ENCODE measurements at regions not wholly inside any gene's neighbourhood (a gene's known extent, or its start where the extent isn't known, plus 50 kb on each side); places are given as distances from the start of the nearest gene placed in this dataset.

- no peak for DNase-seq
Measured at GRCh38 chr10:21077681-21078080, 180.6 kb upstream of the NEBL start.

GRCh38 chr10:21076381-21076780 is 179.3 kb upstream of the NEBL start:
- no peak for DNase-seq

GRCh38 chr10:21075880-21076279 is 178.8 kb upstream of the NEBL start:
- no peak for DNase-seq

GRCh38 chr10:21071001-21071673 is 174.0 kb upstream of the NEBL start:
- DNase-seq: no peak

GRCh38 chr10:21069929-21070700 is 173.0 kb upstream of the NEBL start:
- DNase-seq: no peak

GRCh38 chr10:21069278-21069677 is 172.2 kb upstream of the NEBL start:
- DNase-seq: no peak

- DNase-seq: no peak
Measured at GRCh38 chr10:21068026-21068656, 171.0 kb upstream of the NEBL start.

- DNase-seq: no peak
Measured at GRCh38 chr10:21065621-21066248, 168.6 kb upstream of the NEBL start.

GRCh38 chr10:21061982-21062381 is 164.9 kb upstream of the NEBL start:
- DNase-seq: no peak

- DNase-seq: no peak
Measured at GRCh38 chr10:21061184-21061583, 164.1 kb upstream of the NEBL start.

- no peak for DNase-seq
Measured at GRCh38 chr10:21060626-21061025, 163.5 kb upstream of the NEBL start.

- no peak for DNase-seq
Measured at GRCh38 chr10:21057989-21058388, 160.9 kb upstream of the NEBL start.

GRCh38 chr10:21057436-21057835 is 160.3 kb upstream of the NEBL start:
- DNase-seq: no peak

GRCh38 chr10:21056461-21056860 is 159.3 kb upstream of the NEBL start:
- no peak for DNase-seq

GRCh38 chr10:21055339-21056135 is 158.4 kb upstream of the NEBL start:
- DNase-seq: no peak

GRCh38 chr10:21053953-21054690 is 157.0 kb upstream of the NEBL start:
- DNase-seq: no peak

GRCh38 chr10:21052709-21053104 is 155.6 kb upstream of the NEBL start:
- no peak for DNase-seq

- no peak for DNase-seq
Measured at GRCh38 chr10:21052072-21052708, 155.1 kb upstream of the NEBL start.

GRCh38 chr10:21049482-21049881 is 152.4 kb upstream of the NEBL start:
- no peak for DNase-seq

GRCh38 chr10:21048068-21048467 is 151.0 kb upstream of the NEBL start:
- DNase-seq: no peak

- no peak for DNase-seq
Measured at GRCh38 chr10:21047511-21047910, 150.4 kb upstream of the NEBL start.

GRCh38 chr10:21047096-21047495 is 150.0 kb upstream of the NEBL start:
- DNase-seq: no peak

All from NCI-H1436 treated with DMSO at 0.1 percent for 48 hours (cell line).